DND-41 (cell line): ENCODE measurements at regions not wholly inside any gene's neighbourhood (a gene's known extent, or its start where the extent isn't known, plus 50 kb on each side); places are given as distances from the start of the nearest gene placed in this dataset.

Experiments used
- EZH2 ChIP-seq: IDR thresholded peaks from 3 replicates; pipeline ENCODE4 v1.6.1; 2012; ENCODE audit warnings: borderline replicate concordance, low read depth, mild to moderate bottlenecking, moderate library complexity, low read length, inconsistent platforms; ENCODE audit not compliant: severe bottlenecking
- TF ChIP-seq, protein P1 (sequence below): IDR thresholded peaks from 2 replicates; pipeline ENCODE4 v1.5.1; 2012; ENCODE audit warnings: borderline replicate concordance, low read length, moderate library complexity, mild to moderate bottlenecking; ENCODE audit not compliant: poor library complexity, severe bottlenecking; ENCODE audit errors: extremely low read depth

DNA sequence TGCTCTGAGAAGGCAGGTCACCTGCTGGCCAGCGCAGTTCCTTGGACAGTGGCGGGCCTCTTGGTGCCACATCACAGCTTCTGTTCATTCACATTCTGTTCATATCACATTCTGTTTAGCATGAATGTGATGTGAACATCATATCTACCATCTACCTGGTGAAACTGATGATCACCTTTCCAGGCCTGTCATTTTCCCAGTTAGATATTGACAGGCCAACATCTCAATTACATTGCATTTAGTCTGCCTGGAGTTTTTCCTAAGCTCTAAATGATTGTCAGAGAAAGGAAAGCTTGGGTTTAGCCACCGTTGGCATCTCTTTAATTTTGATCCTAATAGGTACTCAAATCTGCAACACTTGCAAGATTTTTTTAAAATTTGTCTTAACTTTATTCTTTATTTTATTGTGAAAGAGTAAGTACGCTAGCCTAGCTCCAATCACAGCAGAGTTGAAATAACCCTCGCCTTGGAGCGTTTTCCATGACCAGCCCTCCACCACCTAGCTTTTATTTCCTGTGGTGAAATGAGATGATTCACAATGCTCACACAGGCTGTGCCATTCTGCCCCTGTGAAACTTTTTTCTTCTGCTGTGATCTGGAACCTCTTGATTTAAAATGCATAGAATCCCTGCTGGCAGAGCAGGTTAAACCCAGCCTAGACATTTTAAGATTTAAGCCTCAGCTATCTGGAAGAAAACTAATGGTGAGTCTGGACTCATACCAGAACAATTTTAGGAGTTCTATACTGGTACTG lies 225.0 kb downstream of the ESM1 start:
- TF ChIP-seq, protein P1, sequence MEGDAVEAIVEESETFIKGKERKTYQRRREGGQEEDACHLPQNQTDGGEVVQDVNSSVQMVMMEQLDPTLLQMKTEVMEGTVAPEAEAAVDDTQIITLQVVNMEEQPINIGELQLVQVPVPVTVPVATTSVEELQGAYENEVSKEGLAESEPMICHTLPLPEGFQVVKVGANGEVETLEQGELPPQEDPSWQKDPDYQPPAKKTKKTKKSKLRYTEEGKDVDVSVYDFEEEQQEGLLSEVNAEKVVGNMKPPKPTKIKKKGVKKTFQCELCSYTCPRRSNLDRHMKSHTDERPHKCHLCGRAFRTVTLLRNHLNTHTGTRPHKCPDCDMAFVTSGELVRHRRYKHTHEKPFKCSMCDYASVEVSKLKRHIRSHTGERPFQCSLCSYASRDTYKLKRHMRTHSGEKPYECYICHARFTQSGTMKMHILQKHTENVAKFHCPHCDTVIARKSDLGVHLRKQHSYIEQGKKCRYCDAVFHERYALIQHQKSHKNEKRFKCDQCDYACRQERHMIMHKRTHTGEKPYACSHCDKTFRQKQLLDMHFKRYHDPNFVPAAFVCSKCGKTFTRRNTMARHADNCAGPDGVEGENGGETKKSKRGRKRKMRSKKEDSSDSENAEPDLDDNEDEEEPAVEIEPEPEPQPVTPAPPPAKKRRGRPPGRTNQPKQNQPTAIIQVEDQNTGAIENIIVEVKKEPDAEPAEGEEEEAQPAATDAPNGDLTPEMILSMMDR = no peak
- no peak for TF ChIP-seq EZH2
